T-helper 17 cell (primary cell): ENCODE measurements at regions not wholly inside any gene's neighbourhood (a gene's known extent, or its start where the extent isn't known, plus 50 kb on each side); places are given as distances from the start of the nearest gene placed in this dataset.

ENCODE experiments used
- ATAC-seq: fragments of 150-1000 bp; cut with Tn5 transposase; 2 replicates; pipeline ENCODE4 v1.10.0; 2021; ENCODE audit warnings: mild to moderate bottlenecking, moderate library complexity
- DNase-seq, 3 donors: peaks; one replicate each; pipeline versions ENCODE4 v3.0.0 to v3.0.0-alpha.2; 2020 to 2021
- H3K9me3 ChIP-seq: one replicate; pipeline ENCODE4 v1.7.0; 2013; ENCODE audit warnings: low read length, mild to moderate bottlenecking; ENCODE audit not compliant: control insufficient read depth, poor library complexity, severe bottlenecking
- H3K27ac Mint-ChIP-seq: one replicate; pipeline ENCODE4 v1.8.0; 2022; ENCODE audit warnings: mild to moderate bottlenecking, moderate library complexity, mixed read lengths
- H3K27me3 Mint-ChIP-seq: one replicate; pipeline ENCODE4 v1.8.0; 2022; ENCODE audit warnings: mixed read lengths
- H3K36me3 Mint-ChIP-seq: one replicate; pipeline ENCODE4 v1.8.0; 2022; ENCODE audit warnings: low read depth, mixed read lengths
- H3K4me1 Mint-ChIP-seq: one replicate; pipeline ENCODE4 v1.8.0; 2022; ENCODE audit warnings: mild to moderate bottlenecking, mixed read lengths
- H3K4me3 Mint-ChIP-seq: one replicate; pipeline ENCODE4 v1.8.0; 2022; ENCODE audit warnings: mild to moderate bottlenecking, moderate library complexity, mixed read lengths

DNA sequence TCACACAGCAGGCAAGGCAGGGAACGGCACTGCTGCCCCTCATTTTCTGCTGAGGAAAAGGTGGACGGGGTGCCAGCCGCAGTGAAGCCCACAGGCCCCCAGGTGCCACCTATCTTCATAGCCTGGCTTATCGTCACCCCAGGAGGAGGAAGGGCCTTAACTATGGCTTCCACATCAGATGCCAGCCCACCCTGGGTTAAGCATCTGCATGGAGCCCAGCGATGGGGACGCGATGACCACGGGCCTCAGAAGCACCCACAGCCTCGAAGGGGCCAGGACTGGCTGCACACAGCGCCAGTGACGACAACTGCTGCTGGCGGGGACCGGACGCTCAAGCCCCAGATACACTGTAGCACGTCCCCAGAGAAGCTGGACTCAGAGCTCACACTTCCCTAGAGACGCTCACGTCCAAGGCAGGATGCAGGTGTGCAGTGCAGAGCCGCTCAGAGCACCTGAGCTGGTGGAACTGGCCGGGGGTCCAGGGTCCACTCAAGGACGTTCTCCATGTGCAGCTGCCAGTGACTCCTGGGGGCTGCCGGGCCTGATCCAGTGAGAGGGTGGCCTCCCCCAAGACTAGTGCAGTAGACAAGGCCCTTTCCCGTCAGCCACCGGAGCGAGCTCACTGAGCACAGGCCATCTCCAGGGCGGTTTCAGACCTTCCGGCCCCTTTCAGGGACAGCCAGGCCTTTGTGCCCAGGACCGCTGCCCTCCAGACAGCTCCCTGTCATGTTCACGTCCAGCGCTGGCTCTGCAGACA, 83.0 kb downstream of the YTHDF1 start:
- H3K36me3 Mint-ChIP-seq: peaks cover 4% of the 10 kb centered on the region
- H3K4me3 Mint-ChIP-seq: no peak overlapping the region

DNA sequence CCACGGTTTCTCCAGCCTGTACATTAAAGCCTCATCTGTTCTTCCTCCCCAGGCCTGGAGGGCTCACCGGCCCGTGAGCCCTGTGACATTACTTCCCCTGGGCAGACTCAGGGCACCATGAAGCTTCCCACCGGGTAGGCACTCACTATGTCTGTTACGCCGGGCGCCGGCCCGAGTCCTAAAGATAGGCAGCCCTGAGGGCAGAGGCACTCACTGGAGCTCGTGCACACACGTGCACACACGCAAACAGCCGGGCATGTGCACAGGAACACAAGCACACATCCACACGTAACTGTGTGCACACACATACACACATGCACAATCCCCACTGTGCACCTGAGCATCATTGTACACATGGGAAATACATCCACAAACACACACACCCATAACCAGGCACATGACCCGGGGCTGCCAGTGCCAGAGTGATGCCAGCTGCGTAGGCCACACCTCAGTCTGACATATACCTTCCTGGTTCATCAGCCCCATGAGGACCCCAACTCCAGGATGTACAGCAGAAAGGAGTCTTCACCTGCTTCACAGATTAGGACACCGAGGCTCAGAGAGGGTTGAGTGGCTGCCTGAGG, 83.7 kb downstream of the YTHDF1 start:
- no peak for ATAC-seq
- no peak overlapping the region for H3K27ac Mint-ChIP-seq
- H3K9me3 ChIP-seq: no peaks in the 10 kb centered on the region
- H3K36me3 Mint-ChIP-seq: peaks cover 4% of the 10 kb centered on the region
- peak in 1 of 3 donors; percentile 5 for DNase-seq
- peaks cover 13% of the 10 kb centered on the region for H3K27me3 Mint-ChIP-seq
- H3K4me3 Mint-ChIP-seq: no peak overlapping the region
- H3K4me1 Mint-ChIP-seq: no peaks in the 10 kb centered on the region

More for the DNA sequence above, 83.0 kb downstream of the YTHDF1 start:
- H3K4me1 Mint-ChIP-seq: no peaks in the 10 kb centered on the region
- DNase-seq (no peak), ATAC-seq (no peak)
- no peak overlapping the region for H3K27ac Mint-ChIP-seq
- peaks cover 15% of the 10 kb centered on the region for H3K27me3 Mint-ChIP-seq
- H3K9me3 ChIP-seq: no peaks in the 10 kb centered on the region

DNA sequence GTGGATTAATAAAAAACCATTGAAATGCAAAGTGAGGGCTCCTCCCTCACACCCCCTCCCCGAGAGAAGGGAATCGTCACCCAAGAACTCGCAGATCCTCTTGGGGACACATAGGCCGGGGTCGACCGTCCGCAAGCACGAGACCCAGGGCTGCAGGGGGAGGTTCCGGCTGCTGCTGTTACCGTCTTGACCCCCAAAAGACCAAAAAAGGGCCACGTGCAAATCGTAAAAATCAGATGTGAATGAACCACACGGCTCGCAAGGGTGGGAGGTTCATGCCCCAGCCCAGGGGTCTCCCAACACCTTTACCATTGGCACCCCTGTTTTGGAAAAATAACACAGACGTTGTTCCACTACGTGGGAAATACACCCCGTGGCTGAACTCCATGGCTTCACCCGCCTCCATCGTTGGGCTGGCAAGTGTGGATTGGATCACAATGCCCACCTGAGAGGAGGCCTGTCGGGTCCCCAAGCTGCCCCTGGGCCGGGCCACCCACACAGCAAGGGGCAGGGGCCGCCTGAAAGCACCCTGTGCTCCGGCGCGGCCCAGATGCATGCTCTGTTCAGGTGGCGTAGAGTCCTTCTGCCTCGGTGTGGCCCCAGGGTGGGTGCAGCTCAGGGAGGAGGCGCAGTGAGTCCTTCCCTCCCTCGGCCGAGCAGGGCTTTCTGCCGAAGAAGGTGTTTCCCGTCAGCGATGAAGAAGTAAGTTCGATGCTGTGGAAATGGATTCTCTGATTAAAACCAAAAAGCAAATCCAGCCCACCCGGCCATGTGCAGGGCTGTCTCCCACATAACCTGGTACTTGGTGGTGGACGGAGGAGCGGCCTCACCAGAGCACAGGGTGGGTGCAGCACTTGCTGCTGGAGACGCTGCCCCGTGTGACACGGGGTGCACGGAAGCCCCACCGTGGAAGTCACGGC, 85.0 kb downstream of the YTHDF1 start:
- H3K9me3 ChIP-seq: no peaks in the 10 kb centered on the region
- ATAC-seq: no peak
- H3K27ac Mint-ChIP-seq: no peak overlapping the region
- peaks cover 13% of the 10 kb centered on the region for H3K27me3 Mint-ChIP-seq
- DNase-seq: peak in 1 of 3 donors; percentile 10
- no peak overlapping the region for H3K4me3 Mint-ChIP-seq
- no peaks in the 10 kb centered on the region for H3K4me1 Mint-ChIP-seq
- peaks cover 4% of the 10 kb centered on the region for H3K36me3 Mint-ChIP-seq

DNA sequence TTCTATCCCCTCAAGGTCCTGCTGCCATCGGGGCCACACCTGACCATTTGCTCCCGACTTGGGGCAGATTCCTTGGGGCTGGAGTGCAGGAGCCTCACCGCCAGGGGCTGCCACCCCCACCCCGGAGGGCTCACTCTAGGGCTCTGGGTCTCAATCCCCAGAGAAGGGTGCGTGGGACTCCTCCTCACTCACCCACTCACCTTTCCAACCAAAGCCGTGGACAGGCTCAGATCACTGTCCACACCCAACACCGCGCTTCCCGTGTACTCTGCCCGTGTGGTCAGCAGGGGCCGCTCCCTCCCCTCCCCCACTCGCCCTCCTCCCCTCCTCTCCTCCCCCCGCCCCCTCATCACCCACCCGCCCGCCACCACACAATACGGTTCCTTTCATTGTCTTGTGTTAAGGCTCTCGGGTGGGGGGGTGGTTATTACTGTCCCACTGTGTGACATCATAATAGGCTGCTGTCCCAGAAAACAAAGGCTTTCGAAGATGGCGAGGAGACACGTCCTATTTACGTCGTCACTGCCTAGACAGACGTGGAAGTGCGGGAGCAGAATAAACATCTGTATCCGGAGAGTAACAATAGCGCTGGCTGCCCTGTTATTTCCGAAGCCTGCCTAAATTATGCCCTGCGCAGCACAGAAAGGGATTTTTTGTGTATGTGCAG, 85.8 kb downstream of the YTHDF1 start:
- peaks cover 13% of the 10 kb centered on the region for H3K27me3 Mint-ChIP-seq
- no peaks in the 10 kb centered on the region for H3K4me1 Mint-ChIP-seq
- H3K27ac Mint-ChIP-seq: no peak overlapping the region
- DNase-seq (peak in 1 of 3 donors; percentile 2), ATAC-seq (no peak)
- no peaks in the 10 kb centered on the region for H3K9me3 ChIP-seq
- H3K36me3 Mint-ChIP-seq: peaks cover 4% of the 10 kb centered on the region
- no peak overlapping the region for H3K4me3 Mint-ChIP-seq

DNA sequence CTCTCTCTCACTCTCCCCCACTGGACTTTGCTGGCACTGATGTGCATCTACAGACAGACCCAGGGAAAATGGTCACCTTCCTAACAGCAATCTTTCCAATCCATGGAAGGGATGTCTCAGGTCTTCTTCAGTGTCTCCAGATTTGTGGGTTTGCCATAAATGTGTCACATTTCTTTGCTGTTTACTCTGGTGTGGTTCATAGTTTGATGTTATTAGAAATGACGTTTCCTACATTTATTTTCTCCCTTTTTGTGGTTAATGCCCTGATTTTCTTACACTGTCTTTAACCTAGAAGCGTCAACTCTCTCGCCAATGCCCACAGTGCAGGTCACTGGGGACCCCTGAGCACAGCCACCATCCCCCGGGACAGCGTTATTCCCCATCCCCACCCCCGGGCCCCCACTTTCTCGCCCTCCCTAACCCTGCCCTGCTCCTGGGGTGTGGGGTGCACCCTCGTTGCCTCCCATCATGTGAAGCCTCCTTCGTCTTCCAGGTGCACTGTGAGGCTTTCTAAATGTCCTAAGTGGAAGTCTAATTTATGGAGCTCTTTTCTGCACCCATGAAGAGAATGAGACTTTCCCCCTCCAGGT, 86.5 kb downstream of the YTHDF1 start:
- Mint-ChIP-seq H3K36me3 (peaks cover 4% of the 10 kb centered on the region), H3K4me3 (no peak overlapping the region), H3K27me3 (peaks cover 18% of the 10 kb centered on the region), H3K4me1 (peaks cover 2% of the 10 kb centered on the region), H3K27ac (peak overlapping the region; percentile 27)
- no peak for ATAC-seq
- H3K9me3 ChIP-seq: no peaks in the 10 kb centered on the region
- no peak for DNase-seq

DNA sequence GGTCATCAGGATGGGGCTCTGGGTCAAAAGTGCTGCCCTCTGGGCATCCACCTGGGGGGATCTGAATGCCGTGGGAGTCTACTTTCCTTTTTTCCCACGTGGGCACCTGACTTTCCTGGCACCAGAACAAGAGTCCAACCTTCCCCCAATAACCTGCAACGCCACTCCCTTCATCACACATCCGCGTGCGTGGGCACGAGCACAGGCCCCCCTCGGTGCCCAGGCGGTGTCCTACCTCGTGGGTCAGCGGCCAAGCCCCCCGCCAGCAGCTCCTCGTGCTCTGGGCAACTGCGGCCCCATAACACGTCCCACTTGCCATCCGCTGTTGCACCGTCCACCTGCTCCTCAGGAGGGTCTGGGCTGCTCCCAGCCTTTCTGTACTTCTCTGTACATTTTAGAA, 87.0 kb downstream of the YTHDF1 start:
- no peak overlapping the region for H3K4me3 Mint-ChIP-seq
- peaks cover 4% of the 10 kb centered on the region for H3K36me3 Mint-ChIP-seq
- peaks cover 23% of the 10 kb centered on the region for H3K27me3 Mint-ChIP-seq
- H3K27ac Mint-ChIP-seq: peak overlapping the region; percentile 27
- H3K4me1 Mint-ChIP-seq: peaks cover 2% of the 10 kb centered on the region
- peak in 1 of 3 donors; percentile 3 for DNase-seq
- no peaks in the 10 kb centered on the region for H3K9me3 ChIP-seq
- no peak for ATAC-seq

DNA sequence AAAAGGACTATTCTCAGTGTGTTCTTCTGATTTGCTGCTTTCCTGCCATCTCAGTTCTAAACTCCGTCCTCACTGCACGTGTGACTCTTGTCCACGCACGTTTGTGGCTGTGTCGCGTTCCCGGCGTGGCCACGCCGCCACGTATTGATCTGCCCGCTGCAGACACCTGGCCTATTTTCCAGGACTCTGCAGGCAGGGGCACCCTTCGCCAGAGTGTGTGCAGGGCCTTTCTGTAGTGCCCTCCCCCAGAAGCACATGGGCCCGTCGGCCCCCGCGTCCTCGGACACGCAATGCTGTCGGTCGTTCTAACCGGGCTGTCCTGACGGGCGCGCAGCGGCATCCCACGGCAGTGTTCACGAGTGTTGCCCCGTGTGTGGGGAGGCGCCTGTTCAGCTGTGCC, 87.6 kb downstream of the YTHDF1 start:
- H3K9me3 ChIP-seq: no peaks in the 10 kb centered on the region
- peak in 1 of 3 donors; percentile 8 for DNase-seq
- ATAC-seq: no peak
- H3K4me1 Mint-ChIP-seq: peaks cover 2% of the 10 kb centered on the region
- no peak overlapping the region for H3K27ac Mint-ChIP-seq
- H3K4me3 Mint-ChIP-seq: no peak overlapping the region
- H3K27me3 Mint-ChIP-seq: peaks cover 25% of the 10 kb centered on the region
- peaks cover 4% of the 10 kb centered on the region for H3K36me3 Mint-ChIP-seq

DNA sequence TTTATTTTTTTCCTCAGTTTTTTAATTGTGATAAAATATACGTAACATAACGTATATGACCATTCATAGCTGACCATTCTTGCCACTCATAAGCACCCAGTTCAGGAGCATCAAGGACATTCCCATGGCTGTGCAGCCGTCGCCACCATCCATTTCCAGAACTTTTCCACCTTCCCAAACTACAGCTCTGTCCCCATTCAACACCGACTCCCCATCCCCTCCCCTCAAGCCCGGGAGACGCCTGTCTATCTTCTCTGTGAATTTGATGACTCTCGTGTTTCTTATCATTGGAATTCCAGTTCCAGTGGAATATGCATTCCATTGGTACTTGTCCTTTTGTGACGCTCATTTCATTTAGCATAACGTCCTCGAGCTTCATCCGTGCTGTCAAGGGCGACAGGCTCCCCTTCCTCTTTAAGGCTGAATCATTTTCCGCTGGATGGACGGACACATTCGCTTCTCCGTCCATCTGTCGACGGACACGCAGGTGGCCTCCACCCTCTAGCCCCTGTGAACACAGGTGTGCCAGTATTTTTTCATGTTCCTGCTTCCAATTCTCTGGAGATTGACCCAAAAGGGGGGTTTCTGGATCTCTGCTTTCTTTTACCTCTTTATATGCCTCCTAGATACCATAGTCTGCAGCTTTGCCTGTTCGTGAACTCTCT, 88.1 kb downstream of the YTHDF1 start:
- peaks cover 25% of the 10 kb centered on the region for H3K27me3 Mint-ChIP-seq
- DNase-seq (peak in 1 of 3 donors; percentile 1), ATAC-seq (no peak)
- peaks cover 2% of the 10 kb centered on the region for H3K4me1 Mint-ChIP-seq
- H3K36me3 Mint-ChIP-seq: peaks cover 4% of the 10 kb centered on the region
- no peaks in the 10 kb centered on the region for H3K9me3 ChIP-seq
- no peak overlapping the region for H3K27ac Mint-ChIP-seq
- no peak overlapping the region for H3K4me3 Mint-ChIP-seq

DNA sequence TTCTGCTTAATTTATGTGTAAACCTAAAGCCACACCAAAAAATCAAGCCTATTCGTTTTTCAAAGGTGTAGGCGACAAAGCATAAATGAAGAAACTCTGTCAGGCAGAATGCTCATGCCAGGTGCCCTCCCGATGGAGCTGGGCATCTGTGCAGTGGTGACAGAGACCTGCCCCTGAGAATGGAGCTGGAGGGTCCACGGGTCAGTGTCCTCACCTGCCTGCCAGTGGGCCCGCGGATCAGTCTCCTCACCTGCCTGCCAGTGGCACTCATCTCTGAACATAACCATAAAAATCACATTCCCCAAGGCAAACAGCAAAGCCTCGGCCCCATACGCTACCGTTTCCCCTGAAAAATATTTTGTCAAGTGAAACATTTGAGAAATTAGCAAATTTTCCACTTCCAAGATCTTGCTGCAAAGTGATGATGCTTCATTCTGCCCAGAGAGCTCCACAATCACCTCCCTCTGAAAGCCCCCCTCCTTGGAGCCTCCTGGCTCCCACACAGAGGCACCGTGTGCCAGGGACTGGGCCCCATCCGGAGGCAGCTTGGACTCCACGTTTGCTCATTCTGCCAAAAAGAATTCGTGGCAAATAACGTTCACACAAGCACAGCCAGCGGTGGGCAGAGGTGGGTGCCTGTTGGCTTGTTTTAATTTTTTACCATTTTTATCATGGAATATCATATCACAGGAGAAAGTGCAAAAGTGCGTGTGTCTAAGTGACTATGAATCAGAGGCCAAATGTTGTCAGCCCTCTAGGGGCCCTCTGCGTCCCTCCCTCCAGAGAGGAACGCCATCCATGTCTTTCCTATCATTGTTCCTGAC, 88.8 kb downstream of the YTHDF1 start:
- ATAC-seq (no peak), DNase-seq (peak in 1 of 3 donors; percentile 8)
- Mint-ChIP-seq H3K36me3 (peaks cover 4% of the 10 kb centered on the region), H3K4me3 (no peak overlapping the region), H3K27me3 (peaks cover 27% of the 10 kb centered on the region), H3K4me1 (peaks cover 2% of the 10 kb centered on the region), H3K27ac (no peak overlapping the region)
- H3K9me3 ChIP-seq: no peaks in the 10 kb centered on the region

DNA sequence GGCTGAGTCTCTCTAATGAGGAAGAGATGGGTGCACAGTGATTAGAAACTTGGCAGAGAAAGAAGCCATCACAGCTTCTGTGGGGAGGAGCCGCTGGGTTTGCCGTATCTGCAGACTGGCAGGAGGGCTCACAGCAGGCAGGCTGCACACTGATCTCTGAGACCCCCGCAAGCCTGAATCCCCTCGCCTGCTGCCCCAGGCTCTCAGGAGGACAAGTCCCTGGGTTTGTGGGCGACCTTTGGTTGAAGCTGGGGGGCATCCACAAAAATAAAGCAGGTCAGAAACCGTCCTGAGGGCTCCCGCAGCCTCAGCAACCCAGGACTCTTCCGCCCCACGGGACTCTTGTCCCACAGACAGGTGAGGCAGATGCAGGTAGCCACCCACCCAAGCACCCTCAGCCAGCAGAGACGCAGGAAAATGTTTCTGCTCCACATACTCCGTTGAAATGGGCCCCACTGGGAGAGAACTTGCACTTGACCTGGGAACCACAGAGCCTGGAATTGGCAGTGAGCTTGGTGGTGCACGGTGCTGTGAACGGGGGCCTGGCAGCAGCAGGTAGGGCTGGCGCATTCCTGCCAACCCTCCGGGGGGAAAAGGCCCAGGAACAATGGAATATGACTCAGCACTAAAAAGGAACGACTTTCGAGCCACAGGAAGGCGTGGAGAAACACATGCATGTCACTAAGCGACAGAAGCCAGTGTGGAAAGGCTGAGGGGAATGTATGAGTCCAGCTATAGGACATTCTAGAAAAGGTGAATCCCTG, 89.9 kb downstream of the YTHDF1 start:
- DNase-seq: peak in 1 of 3 donors; percentile 5
- no peaks in the 10 kb centered on the region for H3K9me3 ChIP-seq
- peaks cover 22% of the 10 kb centered on the region for H3K27me3 Mint-ChIP-seq
- no peak for ATAC-seq
- no peak overlapping the region for H3K4me3 Mint-ChIP-seq
- H3K27ac Mint-ChIP-seq: no peak overlapping the region
- H3K36me3 Mint-ChIP-seq: peaks cover 4% of the 10 kb centered on the region
- H3K4me1 Mint-ChIP-seq: peaks cover 2% of the 10 kb centered on the region

DNA sequence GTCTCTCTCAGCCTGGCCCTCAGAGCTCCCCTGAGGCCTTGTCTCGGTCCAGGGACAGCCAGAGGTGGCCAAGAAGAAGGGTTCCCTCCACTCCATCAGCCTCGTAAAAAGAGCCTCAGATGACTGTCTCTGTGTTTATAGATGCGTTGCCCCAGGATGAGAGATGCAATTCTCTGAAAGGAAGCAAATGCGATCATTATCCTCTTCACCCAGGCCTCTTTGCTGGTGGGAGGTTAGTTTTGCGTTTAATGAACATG, 90.4 kb downstream of the YTHDF1 start:
- DNase-seq (no peak), ATAC-seq (no peak)
- H3K4me1 Mint-ChIP-seq: peaks cover 2% of the 10 kb centered on the region
- H3K4me3 Mint-ChIP-seq: no peak overlapping the region
- peaks cover 4% of the 10 kb centered on the region for H3K36me3 Mint-ChIP-seq
- H3K27ac Mint-ChIP-seq: no peak overlapping the region
- peaks cover 22% of the 10 kb centered on the region for H3K27me3 Mint-ChIP-seq
- no peaks in the 10 kb centered on the region for H3K9me3 ChIP-seq
